ENCODE measurements at regions not wholly inside any gene's neighbourhood (a gene's known extent, or its start where the extent isn't known, plus 50 kb on each side); places are given as distances from the start of the nearest gene placed in this dataset.
"Not testable (repeated sequence)": the region's sequence is repeated elsewhere in the genome, so short reads cannot be mapped to it uniquely, and the experiment has no call there.

- DNase-seq (ENCODE audit: low read depth in 1 of 2, low spot score in 1 of 2): no peak
- no peak for TF ChIP-seq JUND (IDR thresholded peaks at IDR 0.05; ENCODE audit: low read depth)
- in situ Hi-C loops (cut with HindIII; ENCODE audit: low pct_unique_long_range_greater_than_20kb, low sequenced_read_pairs): no loop called here
Observed at GRCh38 chr1:209176866-209177430, 406.6 kb upstream of the CAMK1G start.

- TF ChIP-seq JUND (IDR thresholded peaks at IDR 0.05; ENCODE audit: low read depth): no peak
- no peak for DNase-seq (ENCODE audit: low read depth in 1 of 2, low spot score in 1 of 2)
- in situ Hi-C loops (cut with HindIII; ENCODE audit: low pct_unique_long_range_greater_than_20kb, low sequenced_read_pairs): no loop called here
Observed at GRCh38 chr1:209183195-209183594, 400.3 kb upstream of the CAMK1G start.

- DNase-seq (ENCODE audit: low read depth in 1 of 2, low spot score in 1 of 2): no peak
- in situ Hi-C loops (cut with HindIII; ENCODE audit: low pct_unique_long_range_greater_than_20kb, low sequenced_read_pairs): no loop called here
- TF ChIP-seq JUND (IDR thresholded peaks at IDR 0.05; ENCODE audit: low read depth): no peak
Observed at GRCh38 chr1:209187589-209187988, 395.9 kb upstream of the CAMK1G start.

- TF ChIP-seq JUND (IDR thresholded peaks at IDR 0.05; ENCODE audit: low read depth): no peak
- in situ Hi-C loops (cut with HindIII; ENCODE audit: low pct_unique_long_range_greater_than_20kb, low sequenced_read_pairs): no loop called here
- DNase-seq (ENCODE audit: low read depth in 1 of 2, low spot score in 1 of 2): peak in 1 of 2 experiments; percentile 75
Observed at GRCh38 chr1:209190591-209191261, 392.8 kb upstream of the CAMK1G start.

GRCh38 chr1:209191262-209191634 lies 392.3 kb upstream of the CAMK1G start:
- no peak for TF ChIP-seq JUND (IDR thresholded peaks at IDR 0.05; ENCODE audit: low read depth)
- no peak for DNase-seq (ENCODE audit: low read depth in 1 of 2, low spot score in 1 of 2)
- in situ Hi-C loops (cut with HindIII; ENCODE audit: low pct_unique_long_range_greater_than_20kb, low sequenced_read_pairs): no loop called here

- DNase-seq (ENCODE audit: low read depth in 1 of 2, low spot score in 1 of 2): no peak
- in situ Hi-C loops (cut with HindIII; ENCODE audit: low pct_unique_long_range_greater_than_20kb, low sequenced_read_pairs): no loop called here
- no peak for TF ChIP-seq JUND (IDR thresholded peaks at IDR 0.05; ENCODE audit: low read depth)
Observed at GRCh38 chr1:209196140-209196539, 387.4 kb upstream of the CAMK1G start.

- no peak for DNase-seq (ENCODE audit: low read depth in 1 of 2, low spot score in 1 of 2)
- in situ Hi-C loops (cut with HindIII; ENCODE audit: low pct_unique_long_range_greater_than_20kb, low sequenced_read_pairs): no loop called here
Observed at GRCh38 chr1:209198961-209199750, 384.4 kb upstream of the CAMK1G start.

GRCh38 chr1:209199822-209200221 lies 383.7 kb upstream of the CAMK1G start:
- no peak for DNase-seq (ENCODE audit: low read depth in 1 of 2, low spot score in 1 of 2)
- TF ChIP-seq JUND (IDR thresholded peaks at IDR 0.05; ENCODE audit: low read depth): no peak
- in situ Hi-C loops (cut with HindIII; ENCODE audit: low pct_unique_long_range_greater_than_20kb, low sequenced_read_pairs): no loop called here

More at GRCh38 chr1:209198961-209199750, 384.4 kb upstream of the CAMK1G start:
- no peak for TF ChIP-seq JUND (IDR thresholded peaks at IDR 0.05; ENCODE audit: low read depth)

GRCh38 chr1:209202321-209202720 lies 381.2 kb upstream of the CAMK1G start:
- DNase-seq (ENCODE audit: low read depth in 1 of 2, low spot score in 1 of 2); in situ Hi-C loops (cut with HindIII; ENCODE audit: low pct_unique_long_range_greater_than_20kb, low sequenced_read_pairs): not testable (repeated sequence)

GRCh38 chr1:209202830-209203532 lies 380.5 kb upstream of the CAMK1G start:
- peak; percentile 73 to 84 for DNase-seq (ENCODE audit: low read depth in 1 of 2, low spot score in 1 of 2)
- in situ Hi-C loops (cut with HindIII; ENCODE audit: low pct_unique_long_range_greater_than_20kb, low sequenced_read_pairs): no loop called here
- no peak for TF ChIP-seq JUND (IDR thresholded peaks at IDR 0.05; ENCODE audit: low read depth)

GRCh38 chr1:209203533-209203895 lies 380.0 kb upstream of the CAMK1G start:
- TF ChIP-seq JUND (IDR thresholded peaks at IDR 0.05; ENCODE audit: low read depth): no peak
- in situ Hi-C loops (cut with HindIII; ENCODE audit: low pct_unique_long_range_greater_than_20kb, low sequenced_read_pairs): no loop called here
- no peak for DNase-seq (ENCODE audit: low read depth in 1 of 2, low spot score in 1 of 2)

GRCh38 chr1:209205039-209205438 lies 378.5 kb upstream of the CAMK1G start:
- no peak for TF ChIP-seq JUND (IDR thresholded peaks at IDR 0.05; ENCODE audit: low read depth)
- in situ Hi-C loops (cut with HindIII; ENCODE audit: low pct_unique_long_range_greater_than_20kb, low sequenced_read_pairs): no loop called here
- DNase-seq (ENCODE audit: low read depth in 1 of 2, low spot score in 1 of 2): no peak
